ENCODE measurements at regions not wholly inside any gene's neighbourhood (a gene's known extent, or its start where the extent isn't known, plus 50 kb on each side); places are given as distances from the start of the nearest gene placed in this dataset.

DNA sequence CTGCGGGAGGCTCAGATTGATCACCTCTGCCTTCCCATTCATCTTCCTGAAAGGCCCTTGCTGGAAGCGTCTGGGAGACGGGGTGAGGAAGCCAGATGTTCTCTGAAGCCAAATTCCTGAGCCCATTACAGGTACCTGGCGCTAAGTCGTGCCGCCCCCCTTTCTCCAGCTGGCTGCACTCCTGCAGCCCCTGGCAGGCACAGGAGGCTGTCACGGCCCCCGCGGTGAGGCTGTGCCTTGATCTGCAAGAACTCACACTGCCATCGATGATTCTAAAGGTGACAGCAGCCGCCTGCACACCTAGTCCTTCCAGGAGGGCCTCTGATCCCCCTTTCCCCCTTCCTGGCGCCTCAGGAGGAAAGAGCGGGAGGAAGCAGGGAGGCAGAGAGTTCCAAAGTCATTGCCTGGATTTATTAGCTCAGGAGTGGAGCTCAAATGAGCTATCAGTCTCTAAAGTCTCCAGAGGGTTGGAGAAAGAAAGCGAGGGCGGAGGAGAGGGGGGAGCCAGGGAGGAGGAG, 106.9 kb downstream of the RFLNA start:
- TF ChIP-seq SP1 (CRISPR knock-in tag; conservative IDR thresholded peaks at IDR 0.05) (no peak), KAT7 (CRISPR knock-in tag; IDR thresholded peaks at IDR 0.05; ENCODE audit: borderline replicate concordance) (no peak), TP53 (CRISPR knock-in tag; IDR thresholded peaks at IDR 0.05) (no peak), ZNF317 (CRISPR knock-in tag; IDR thresholded peaks at IDR 0.05; ENCODE audit: borderline replicate concordance, low read depth) (no peak), EMX1 (CRISPR knock-in tag; IDR thresholded peaks at IDR 0.05) (no peak)
- TF ChIP-seq, protein P1, sequence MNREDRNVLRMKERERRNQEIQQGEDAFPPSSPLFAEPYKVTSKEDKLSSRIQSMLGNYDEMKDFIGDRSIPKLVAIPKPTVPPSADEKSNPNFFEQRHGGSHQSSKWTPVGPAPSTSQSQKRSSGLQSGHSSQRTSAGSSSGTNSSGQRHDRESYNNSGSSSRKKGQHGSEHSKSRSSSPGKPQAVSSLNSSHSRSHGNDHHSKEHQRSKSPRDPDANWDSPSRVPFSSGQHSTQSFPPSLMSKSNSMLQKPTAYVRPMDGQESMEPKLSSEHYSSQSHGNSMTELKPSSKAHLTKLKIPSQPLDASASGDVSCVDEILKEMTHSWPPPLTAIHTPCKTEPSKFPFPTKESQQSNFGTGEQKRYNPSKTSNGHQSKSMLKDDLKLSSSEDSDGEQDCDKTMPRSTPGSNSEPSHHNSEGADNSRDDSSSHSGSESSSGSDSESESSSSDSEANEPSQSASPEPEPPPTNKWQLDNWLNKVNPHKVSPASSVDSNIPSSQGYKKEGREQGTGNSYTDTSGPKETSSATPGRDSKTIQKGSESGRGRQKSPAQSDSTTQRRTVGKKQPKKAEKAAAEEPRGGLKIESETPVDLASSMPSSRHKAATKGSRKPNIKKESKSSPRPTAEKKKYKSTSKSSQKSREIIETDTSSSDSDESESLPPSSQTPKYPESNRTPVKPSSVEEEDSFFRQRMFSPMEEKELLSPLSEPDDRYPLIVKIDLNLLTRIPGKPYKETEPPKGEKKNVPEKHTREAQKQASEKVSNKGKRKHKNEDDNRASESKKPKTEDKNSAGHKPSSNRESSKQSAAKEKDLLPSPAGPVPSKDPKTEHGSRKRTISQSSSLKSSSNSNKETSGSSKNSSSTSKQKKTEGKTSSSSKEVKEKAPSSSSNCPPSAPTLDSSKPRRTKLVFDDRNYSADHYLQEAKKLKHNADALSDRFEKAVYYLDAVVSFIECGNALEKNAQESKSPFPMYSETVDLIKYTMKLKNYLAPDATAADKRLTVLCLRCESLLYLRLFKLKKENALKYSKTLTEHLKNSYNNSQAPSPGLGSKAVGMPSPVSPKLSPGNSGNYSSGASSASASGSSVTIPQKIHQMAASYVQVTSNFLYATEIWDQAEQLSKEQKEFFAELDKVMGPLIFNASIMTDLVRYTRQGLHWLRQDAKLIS (CRISPR knock-in tag; IDR thresholded peaks at IDR 0.05; ENCODE audit: borderline replicate concordance): no peak
- TF ChIP-seq, protein P2, sequence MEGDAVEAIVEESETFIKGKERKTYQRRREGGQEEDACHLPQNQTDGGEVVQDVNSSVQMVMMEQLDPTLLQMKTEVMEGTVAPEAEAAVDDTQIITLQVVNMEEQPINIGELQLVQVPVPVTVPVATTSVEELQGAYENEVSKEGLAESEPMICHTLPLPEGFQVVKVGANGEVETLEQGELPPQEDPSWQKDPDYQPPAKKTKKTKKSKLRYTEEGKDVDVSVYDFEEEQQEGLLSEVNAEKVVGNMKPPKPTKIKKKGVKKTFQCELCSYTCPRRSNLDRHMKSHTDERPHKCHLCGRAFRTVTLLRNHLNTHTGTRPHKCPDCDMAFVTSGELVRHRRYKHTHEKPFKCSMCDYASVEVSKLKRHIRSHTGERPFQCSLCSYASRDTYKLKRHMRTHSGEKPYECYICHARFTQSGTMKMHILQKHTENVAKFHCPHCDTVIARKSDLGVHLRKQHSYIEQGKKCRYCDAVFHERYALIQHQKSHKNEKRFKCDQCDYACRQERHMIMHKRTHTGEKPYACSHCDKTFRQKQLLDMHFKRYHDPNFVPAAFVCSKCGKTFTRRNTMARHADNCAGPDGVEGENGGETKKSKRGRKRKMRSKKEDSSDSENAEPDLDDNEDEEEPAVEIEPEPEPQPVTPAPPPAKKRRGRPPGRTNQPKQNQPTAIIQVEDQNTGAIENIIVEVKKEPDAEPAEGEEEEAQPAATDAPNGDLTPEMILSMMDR (IDR thresholded peaks at IDR 0.05): no peak
- TF ChIP-seq, protein P3, sequence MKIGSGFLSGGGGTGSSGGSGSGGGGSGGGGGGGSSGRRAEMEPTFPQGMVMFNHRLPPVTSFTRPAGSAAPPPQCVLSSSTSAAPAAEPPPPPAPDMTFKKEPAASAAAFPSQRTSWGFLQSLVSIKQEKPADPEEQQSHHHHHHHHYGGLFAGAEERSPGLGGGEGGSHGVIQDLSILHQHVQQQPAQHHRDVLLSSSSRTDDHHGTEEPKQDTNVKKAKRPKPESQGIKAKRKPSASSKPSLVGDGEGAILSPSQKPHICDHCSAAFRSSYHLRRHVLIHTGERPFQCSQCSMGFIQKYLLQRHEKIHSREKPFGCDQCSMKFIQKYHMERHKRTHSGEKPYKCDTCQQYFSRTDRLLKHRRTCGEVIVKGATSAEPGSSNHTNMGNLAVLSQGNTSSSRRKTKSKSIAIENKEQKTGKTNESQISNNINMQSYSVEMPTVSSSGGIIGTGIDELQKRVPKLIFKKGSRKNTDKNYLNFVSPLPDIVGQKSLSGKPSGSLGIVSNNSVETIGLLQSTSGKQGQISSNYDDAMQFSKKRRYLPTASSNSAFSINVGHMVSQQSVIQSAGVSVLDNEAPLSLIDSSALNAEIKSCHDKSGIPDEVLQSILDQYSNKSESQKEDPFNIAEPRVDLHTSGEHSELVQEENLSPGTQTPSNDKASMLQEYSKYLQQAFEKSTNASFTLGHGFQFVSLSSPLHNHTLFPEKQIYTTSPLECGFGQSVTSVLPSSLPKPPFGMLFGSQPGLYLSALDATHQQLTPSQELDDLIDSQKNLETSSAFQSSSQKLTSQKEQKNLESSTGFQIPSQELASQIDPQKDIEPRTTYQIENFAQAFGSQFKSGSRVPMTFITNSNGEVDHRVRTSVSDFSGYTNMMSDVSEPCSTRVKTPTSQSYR (CRISPR knock-in tag; IDR thresholded peaks at IDR 0.05): no peak

All from WTC11 (cell line).